ENCODE measurements at regions not wholly inside any gene's neighbourhood (a gene's known extent, or its start where the extent isn't known, plus 50 kb on each side); places are given as distances from the start of the nearest gene placed in this dataset.

DNA sequence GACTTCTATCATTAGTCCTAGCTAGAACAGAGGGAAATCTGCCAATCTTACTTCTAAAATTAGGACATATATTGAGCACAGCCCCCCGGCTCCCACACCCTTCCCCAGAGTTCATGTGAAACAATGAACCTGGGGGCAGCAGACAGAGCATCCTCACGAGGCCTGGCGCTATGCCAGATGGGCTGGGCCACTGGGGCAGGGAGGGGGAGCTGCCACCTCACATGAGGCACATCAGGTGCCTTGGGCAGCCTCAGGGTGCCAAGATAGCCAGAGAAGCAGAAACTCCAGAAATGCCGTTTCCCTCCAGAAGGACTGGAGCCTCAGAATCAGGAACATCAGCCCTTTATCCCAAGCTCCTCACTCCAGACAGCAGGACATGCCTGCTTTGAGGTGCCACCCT, 92.8 kb upstream of the LANCL2 start:
- no peaks in the 10 kb centered on the region for H3K36me3 Mint-ChIP-seq (ENCODE audit: unreplicated experiment)
- DNase-seq: no peak
- peaks cover 4% of the 10 kb centered on the region for H3K4me1 Mint-ChIP-seq (ENCODE audit: low read depth, unreplicated experiment)
- TF ChIP-seq, protein P1, sequence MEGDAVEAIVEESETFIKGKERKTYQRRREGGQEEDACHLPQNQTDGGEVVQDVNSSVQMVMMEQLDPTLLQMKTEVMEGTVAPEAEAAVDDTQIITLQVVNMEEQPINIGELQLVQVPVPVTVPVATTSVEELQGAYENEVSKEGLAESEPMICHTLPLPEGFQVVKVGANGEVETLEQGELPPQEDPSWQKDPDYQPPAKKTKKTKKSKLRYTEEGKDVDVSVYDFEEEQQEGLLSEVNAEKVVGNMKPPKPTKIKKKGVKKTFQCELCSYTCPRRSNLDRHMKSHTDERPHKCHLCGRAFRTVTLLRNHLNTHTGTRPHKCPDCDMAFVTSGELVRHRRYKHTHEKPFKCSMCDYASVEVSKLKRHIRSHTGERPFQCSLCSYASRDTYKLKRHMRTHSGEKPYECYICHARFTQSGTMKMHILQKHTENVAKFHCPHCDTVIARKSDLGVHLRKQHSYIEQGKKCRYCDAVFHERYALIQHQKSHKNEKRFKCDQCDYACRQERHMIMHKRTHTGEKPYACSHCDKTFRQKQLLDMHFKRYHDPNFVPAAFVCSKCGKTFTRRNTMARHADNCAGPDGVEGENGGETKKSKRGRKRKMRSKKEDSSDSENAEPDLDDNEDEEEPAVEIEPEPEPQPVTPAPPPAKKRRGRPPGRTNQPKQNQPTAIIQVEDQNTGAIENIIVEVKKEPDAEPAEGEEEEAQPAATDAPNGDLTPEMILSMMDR (IDR thresholded peaks at IDR 0.05; ENCODE audit: partially characterized antibody, unreplicated experiment): no peak
- peaks cover 4% of the 10 kb centered on the region for H3K27me3 Mint-ChIP-seq (ENCODE audit: unreplicated experiment)
- no peak overlapping the region for H3K4me3 Mint-ChIP-seq (ENCODE audit: unreplicated experiment)
- H3K9me3 Mint-ChIP-seq (ENCODE audit: unreplicated experiment): peaks cover 3% of the 10 kb centered on the region
- no peak overlapping the region for H3K27ac Mint-ChIP-seq (ENCODE audit: unreplicated experiment)

DNA sequence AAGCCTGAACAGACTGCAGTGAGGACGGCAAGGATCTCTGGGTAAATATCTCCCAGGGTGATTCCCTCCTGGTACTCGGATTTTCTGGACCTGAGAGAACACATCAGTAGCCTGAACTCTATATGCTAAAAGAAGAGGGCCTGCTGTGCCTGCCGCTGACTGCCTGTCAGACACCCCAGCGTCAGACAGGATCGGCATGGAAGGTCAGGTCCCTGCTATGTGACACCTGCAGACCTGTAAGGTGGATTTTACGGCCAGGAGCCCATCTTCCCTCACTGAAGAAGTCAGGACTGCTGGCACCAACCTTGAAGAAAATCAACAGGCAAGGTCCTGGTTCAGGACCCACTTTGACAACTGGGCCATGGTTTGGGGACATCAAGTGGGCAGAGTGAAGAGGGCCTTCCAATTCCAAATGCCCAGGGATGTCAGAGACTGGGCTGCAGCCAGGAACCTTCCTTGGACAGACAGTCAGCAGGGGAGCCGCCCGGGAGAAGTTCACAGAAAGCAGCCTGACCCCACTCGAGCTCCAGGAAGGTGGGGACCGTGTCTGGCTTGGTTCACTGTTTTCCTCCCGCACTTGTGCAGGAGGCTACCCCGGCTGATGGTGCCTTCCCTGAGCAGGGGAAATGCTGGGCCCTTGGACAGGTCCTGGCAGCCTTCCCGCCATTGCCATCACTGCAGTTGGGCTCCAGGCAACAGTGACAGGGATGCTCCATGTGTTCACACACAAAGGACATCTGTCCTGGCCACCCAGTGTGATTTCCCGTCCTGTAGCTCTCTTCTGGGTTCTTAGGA, 91.8 kb upstream of the LANCL2 start:
- Mint-ChIP-seq H3K4me3 (ENCODE audit: unreplicated experiment) (no peak overlapping the region), H3K27me3 (ENCODE audit: unreplicated experiment) (peaks cover 4% of the 10 kb centered on the region), H3K27ac (ENCODE audit: unreplicated experiment) (no peak overlapping the region), H3K36me3 (ENCODE audit: unreplicated experiment) (no peaks in the 10 kb centered on the region), H3K9me3 (ENCODE audit: unreplicated experiment) (peaks cover 3% of the 10 kb centered on the region), H3K4me1 (ENCODE audit: low read depth, unreplicated experiment) (peaks cover 4% of the 10 kb centered on the region)
- TF ChIP-seq, protein P1 (IDR thresholded peaks at IDR 0.05; ENCODE audit: partially characterized antibody, unreplicated experiment): no peak
- no peak for DNase-seq

DNA sequence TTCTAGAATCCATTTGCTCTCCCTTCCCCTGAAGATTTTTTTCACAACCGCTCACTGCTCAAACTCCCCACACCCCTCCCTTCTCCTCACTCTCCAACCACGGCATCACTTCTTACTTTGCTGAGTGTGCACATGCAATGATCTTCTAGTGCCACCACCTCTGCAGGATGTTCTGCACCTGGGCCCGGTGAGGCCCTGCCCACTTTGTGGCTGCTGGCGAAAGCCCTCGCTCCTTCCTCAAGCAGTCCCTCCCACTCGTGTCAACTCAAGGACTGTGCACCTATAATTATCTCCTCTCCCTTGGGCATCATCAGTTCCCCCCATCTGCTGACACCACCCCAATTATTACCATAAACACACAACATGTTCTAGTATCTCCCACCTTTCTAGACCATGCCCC, 91.0 kb upstream of the LANCL2 start:
- DNase-seq: no peak
- TF ChIP-seq, protein P1 (IDR thresholded peaks at IDR 0.05; ENCODE audit: partially characterized antibody, unreplicated experiment): no peak
- Mint-ChIP-seq H3K4me1 (ENCODE audit: low read depth, unreplicated experiment) (peaks cover 4% of the 10 kb centered on the region), H3K27me3 (ENCODE audit: unreplicated experiment) (peaks cover 4% of the 10 kb centered on the region), H3K4me3 (ENCODE audit: unreplicated experiment) (no peak overlapping the region), H3K27ac (ENCODE audit: unreplicated experiment) (no peak overlapping the region), H3K9me3 (ENCODE audit: unreplicated experiment) (peaks cover 4% of the 10 kb centered on the region), H3K36me3 (ENCODE audit: unreplicated experiment) (no peaks in the 10 kb centered on the region)

DNA sequence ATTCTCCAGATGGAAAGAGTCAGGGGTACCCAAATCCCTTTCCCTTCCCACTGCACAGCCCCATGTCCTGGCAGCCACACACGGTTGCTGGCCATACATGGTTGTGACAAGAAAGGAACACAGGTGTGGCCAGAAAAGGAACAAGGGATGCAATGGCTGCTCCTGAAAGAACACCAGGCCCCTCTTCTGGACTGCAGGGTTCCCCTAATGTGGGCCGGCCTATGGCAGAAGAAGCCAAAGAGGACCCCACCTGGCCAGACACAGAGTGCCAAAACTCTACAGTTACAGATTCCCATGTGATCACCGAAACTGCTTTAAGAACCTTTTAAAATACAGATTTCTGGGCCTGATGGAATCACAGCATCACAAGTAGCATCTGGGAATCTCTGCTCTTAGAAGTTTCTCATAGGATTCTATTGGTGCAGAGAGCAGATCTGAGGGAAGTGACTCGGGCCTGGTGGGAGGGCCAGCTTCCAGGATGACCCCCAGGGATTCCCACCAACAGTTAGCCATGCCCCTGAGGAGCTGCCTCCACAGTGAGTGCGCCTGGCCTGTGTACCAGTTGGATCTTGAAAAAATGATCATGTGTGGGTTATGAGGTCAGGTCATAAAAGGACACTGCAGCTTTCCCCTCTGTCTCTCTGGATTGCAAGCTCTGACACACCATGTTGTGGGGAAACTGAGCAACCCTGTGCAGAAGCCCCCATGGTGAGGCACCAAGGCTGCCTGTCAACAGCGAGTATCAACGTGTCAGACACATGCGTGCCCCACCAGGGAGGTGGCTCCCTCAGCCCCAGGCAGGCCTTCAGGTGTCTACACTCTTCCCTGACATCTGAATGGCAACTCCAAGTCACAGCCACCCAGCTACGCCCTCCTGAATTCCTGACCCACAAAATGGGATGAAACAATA, 89.6 kb upstream of the LANCL2 start:
- Mint-ChIP-seq H3K9me3 (ENCODE audit: unreplicated experiment) (peaks cover 3% of the 10 kb centered on the region), H3K27me3 (ENCODE audit: unreplicated experiment) (peaks cover 6% of the 10 kb centered on the region), H3K27ac (ENCODE audit: unreplicated experiment) (no peak overlapping the region), H3K4me3 (ENCODE audit: unreplicated experiment) (no peak overlapping the region), H3K36me3 (ENCODE audit: unreplicated experiment) (no peaks in the 10 kb centered on the region), H3K4me1 (ENCODE audit: low read depth, unreplicated experiment) (peaks cover 4% of the 10 kb centered on the region)
- TF ChIP-seq, protein P1 (IDR thresholded peaks at IDR 0.05; ENCODE audit: partially characterized antibody, unreplicated experiment): no peak
- no peak for DNase-seq
